ENCODE measurements at regions not wholly inside any gene's neighbourhood (a gene's known extent, or its start where the extent isn't known, plus 50 kb on each side); places are given as distances from the start of the nearest gene placed in this dataset.

- no peak for TF ChIP-seq CTCF (IDR thresholded peaks at IDR 0.05)
- Histone ChIP-seq H3K36me3 (no peaks in the 10 kb centered on the region), H3K27me3 (no peaks in the 10 kb centered on the region), H3K27ac (no peak overlapping the region), H3K9me3 (no peaks in the 10 kb centered on the region), H3K4me3 (ENCODE audit: low read depth in 1 of 2, low read length in 1 of 2) (no peak overlapping the region), H3K4me1 (ENCODE audit: control insufficient read depth in 1 of 2, insufficient read depth in 1 of 2, low read depth in 1 of 2, low read length in 1 of 2) (no peaks in the 10 kb centered on the region)
These were observed 326.6 kb downstream of the THBS2 start for GRCh38 chr6:168927026-168927425.

GRCh38 chr6:168926306-168926705, 327.3 kb downstream of the THBS2 start:
- Histone ChIP-seq H3K27ac (no peak overlapping the region), H3K4me3 (ENCODE audit: low read depth in 1 of 2, low read length in 1 of 2) (no peak overlapping the region), H3K27me3 (no peaks in the 10 kb centered on the region), H3K9me3 (no peaks in the 10 kb centered on the region), H3K36me3 (no peaks in the 10 kb centered on the region), H3K4me1 (ENCODE audit: control insufficient read depth in 1 of 2, insufficient read depth in 1 of 2, low read depth in 1 of 2, low read length in 1 of 2) (no peaks in the 10 kb centered on the region)
- TF ChIP-seq CTCF (IDR thresholded peaks at IDR 0.05), result no peak

GRCh38 chr6:168925671-168926070, 328.0 kb downstream of the THBS2 start:
- Histone ChIP-seq H3K4me3 (ENCODE audit: low read depth in 1 of 2, low read length in 1 of 2) (no peak overlapping the region), H3K27me3 (no peaks in the 10 kb centered on the region), H3K27ac (no peak overlapping the region), H3K36me3 (no peaks in the 10 kb centered on the region), H3K4me1 (ENCODE audit: control insufficient read depth in 1 of 2, insufficient read depth in 1 of 2, low read depth in 1 of 2, low read length in 1 of 2) (no peaks in the 10 kb centered on the region), H3K9me3 (no peaks in the 10 kb centered on the region)
- no peak for TF ChIP-seq CTCF (IDR thresholded peaks at IDR 0.05)

GRCh38 chr6:168923171-168923570, 330.5 kb downstream of the THBS2 start:
- Histone ChIP-seq H3K36me3 (no peaks in the 10 kb centered on the region), H3K4me1 (ENCODE audit: control insufficient read depth in 1 of 2, insufficient read depth in 1 of 2, low read depth in 1 of 2, low read length in 1 of 2) (no peaks in the 10 kb centered on the region), H3K27ac (no peak overlapping the region), H3K9me3 (no peaks in the 10 kb centered on the region), H3K4me3 (ENCODE audit: low read depth in 1 of 2, low read length in 1 of 2) (no peak overlapping the region), H3K27me3 (no peaks in the 10 kb centered on the region)
- no peak for TF ChIP-seq CTCF (IDR thresholded peaks at IDR 0.05)

- Histone ChIP-seq H3K4me1 (ENCODE audit: control insufficient read depth in 1 of 2, insufficient read depth in 1 of 2, low read depth in 1 of 2, low read length in 1 of 2) (no peaks in the 10 kb centered on the region), H3K27me3 (no peaks in the 10 kb centered on the region), H3K9me3 (no peaks in the 10 kb centered on the region), H3K4me3 (ENCODE audit: low read depth in 1 of 2, low read length in 1 of 2) (no peak overlapping the region), H3K36me3 (no peaks in the 10 kb centered on the region), H3K27ac (no peak overlapping the region)
- TF ChIP-seq CTCF (IDR thresholded peaks at IDR 0.05), result no peak
These were observed 331.2 kb downstream of the THBS2 start for GRCh38 chr6:168922436-168922835.

GRCh38 chr6:168920289-168920688, 333.4 kb downstream of the THBS2 start:
- H3K36me3 ChIP-seq, result no peaks in the 10 kb centered on the region
- H3K4me1 ChIP-seq (ENCODE audit: control insufficient read depth in 1 of 2, insufficient read depth in 1 of 2, low read depth in 1 of 2, low read length in 1 of 2), result no peaks in the 10 kb centered on the region
- TF ChIP-seq CTCF (IDR thresholded peaks at IDR 0.05), result no peak
- no peaks in the 10 kb centered on the region for H3K9me3 ChIP-seq
- no peaks in the 10 kb centered on the region for H3K27me3 ChIP-seq
- H3K27ac ChIP-seq, result no peak overlapping the region
- no peak overlapping the region for H3K4me3 ChIP-seq (ENCODE audit: low read depth in 1 of 2, low read length in 1 of 2)

Measured in neutrophil (primary cell).